A549 (cell line): ENCODE measurements at regions not wholly inside any gene's neighbourhood (a gene's known extent, or its start where the extent isn't known, plus 50 kb on each side); places are given as distances from the start of the nearest gene placed in this dataset.

ENCODE experiments used
- ATAC-seq, 2 experiments: fragments of 200-7000 bp in 1 of 2; fragments of >200 bp in 1 of 2; cut with Nextera tagmentation in 1 of 2; cut with Tn5 transposase in 1 of 2; 3 replicates each; pipeline versions ENCODE4 v1.8.0 to v1.9.1; 2018 to 2020; ENCODE audit warnings: mild to moderate bottlenecking in 1 of 2, moderate library complexity in 1 of 2
- CTCF ChIA-PET: fragments of 300-600 bp; sonication (Branson Sonifier 250); formaldehyde crosslinking; extraction: SDS; loops from one replicate; lab custom pipeline; 2021; ENCODE audit warnings: antibody characterized with exemption, inconsistent platforms; lab: Yijun Ruan, JAX
- POLR2A ChIA-PET: fragments of 350-600 bp; formaldehyde crosslinking; extraction: SDS; loops from one replicate; lab custom pipeline; 2021; ENCODE audit warnings: antibody characterized with exemption, inconsistent platforms; lab: Yijun Ruan, JAX
- DNase-seq, 2 experiments: peaks; one replicate each; pipeline versions ENCODE4 v3.0.0 to v3.0.0-alpha.2; 2011 to 2016; ENCODE audit warnings: low read depth in 1 of 2, low spot score in 1 of 2
- FAIRE-seq: peaks from 2 replicates; lab custom pipeline; 2011; peaks lifted over from hg19 to GRCh38; lab: Jason Lieb, UNC
- H3K27ac ChIP-seq, 2 experiments: fragments of >200 bp; sonication (Bioruptor Twin); formaldehyde crosslinking; 3 replicates each; pipeline ENCODE4 v1.5.1; 2016 to 2017
- H3K4me1 ChIP-seq: fragments of >200 bp; sonication (Bioruptor Twin); formaldehyde crosslinking; 3 replicates; pipeline ENCODE4 v1.6.1; 2016
- H3K4me2 ChIP-seq: fragments of >200 bp; sonication (Bioruptor Twin); formaldehyde crosslinking; 3 replicates; pipeline ENCODE4 v1.6.1; 2016
- H3K4me3 ChIP-seq: fragments of >200 bp; sonication (Bioruptor Twin); formaldehyde crosslinking; 3 replicates; pipeline ENCODE4 v1.5.1; 2016
- H3K9me3 ChIP-seq: fragments of >200 bp; sonication (Bioruptor Twin); formaldehyde crosslinking; 3 replicates; pipeline ENCODE4 v1.6.1; 2016
- CBX8 ChIP-seq: fragments of 200-600 bp; sonication (generic); IDR thresholded peaks from 2 replicates; pipeline ENCODE4 v1.6.1; 2016
- CEBPB ChIP-seq, 2 experiments: fragments of >200 bp in 1 of 2; sonication (Bioruptor Twin) in 1 of 2; formaldehyde crosslinking in 1 of 2; IDR thresholded peaks; 2 replicates each; pipeline ENCODE4 v1.6.1; 2012 to 2016
- CHD2 ChIP-seq: fragments of 150-350 bp; IDR thresholded peaks from 2 replicates; pipeline ENCODE4 v1.6.1; 2014; ENCODE audit warnings: low read length; ENCODE audit not compliant: partially characterized antibody
- CHD4 ChIP-seq: fragments of 200-600 bp; sonication (generic); IDR thresholded peaks from 2 replicates; pipeline ENCODE4 v1.6.1; 2016; ENCODE audit warnings: antibody characterized with exemption, mild to moderate bottlenecking, borderline replicate concordance
- EHMT2 ChIP-seq: fragments of 200-600 bp; sonication (generic); IDR thresholded peaks from 2 replicates; pipeline ENCODE4 v1.6.1; 2016; ENCODE audit warnings: antibody characterized with exemption, low read depth, mild to moderate bottlenecking, moderate library complexity
- EP300 ChIP-seq, 2 experiments: fragments of >200 bp; sonication (Bioruptor Twin); formaldehyde crosslinking; IDR thresholded peaks; 2 replicates in 1 of 2; 3 replicates in 1 of 2; pipeline ENCODE4 v1.6.1; 2016 to 2017
- FOSL2 ChIP-seq, 2 experiments: fragments of 450-650 bp in 1 of 2; fragments of >200 bp in 1 of 2; sonication (Bioruptor Twin) in 1 of 2; formaldehyde crosslinking; IDR thresholded peaks; 2 replicates each; pipeline versions ENCODE4 v1.5.0 to v1.6.1; 2016 to 2020; ENCODE audit warnings: mild to moderate bottlenecking in 1 of 2, moderate library complexity in 1 of 2
- GATA3 ChIP-seq: IDR thresholded peaks from 2 replicates; pipeline ENCODE4 v1.6.1; 2012; ENCODE audit warnings: borderline replicate concordance
- HDAC2 ChIP-seq: fragments of 200-600 bp; sonication (generic); IDR thresholded peaks from 2 replicates; pipeline ENCODE4 v1.6.1; 2016
- HOXB5 ChIP-seq: fragments of 250-450 bp; sonication (Bioruptor Pico); IDR thresholded peaks from 2 replicates; pipeline ENCODE4 v1.5.0; 2020; ENCODE audit warnings: mild to moderate bottlenecking, moderate library complexity
- JUN ChIP-seq, 2 experiments: fragments of >200 bp; sonication (Bioruptor Twin); formaldehyde crosslinking; IDR thresholded peaks; 2 replicates in 1 of 2; 3 replicates in 1 of 2; pipeline ENCODE4 v1.6.1; 2016 to 2017
- KDM5A ChIP-seq: fragments of 200-600 bp; sonication (generic); IDR thresholded peaks from 2 replicates; pipeline ENCODE4 v1.6.1; 2016; ENCODE audit warnings: antibody characterized with exemption, mild to moderate bottlenecking
- MAFK ChIP-seq: fragments of 450-650 bp; IDR thresholded peaks from 2 replicates; pipeline ENCODE4 v1.6.1; 2014; ENCODE audit not compliant: partially characterized antibody
- MAZ ChIP-seq: fragments of 150-350 bp; IDR thresholded peaks from 2 replicates; pipeline ENCODE4 v1.6.1; 2014; ENCODE audit warnings: antibody characterized with exemption, low read depth, low read length, borderline replicate concordance
- NFE2L2 ChIP-seq: fragments of 150-350 bp; conservative IDR thresholded peaks from 2 replicates; pipeline ENCODE4 v1.6.1; 2014; ENCODE audit warnings: low read length
- RCOR1 ChIP-seq: fragments of 150-350 bp; IDR thresholded peaks from 2 replicates; pipeline ENCODE4 v1.6.1; 2014; ENCODE audit warnings: antibody characterized with exemption, low read length, low read depth
- SREBF2 ChIP-seq: fragments of 450-650 bp; IDR thresholded peaks from 2 replicates; pipeline ENCODE4 v1.6.1; 2014; ENCODE audit warnings: mild to moderate bottlenecking, moderate library complexity
- TFCP2L1 ChIP-seq: fragments of 250-450 bp; sonication (Bioruptor Pico); IDR thresholded peaks from 2 replicates; pipeline ENCODE4 v1.5.0; 2021; ENCODE audit warnings: mild to moderate bottlenecking
- TP53 ChIP-seq: fragments of 250-450 bp; sonication (Bioruptor Pico); IDR thresholded peaks from 2 replicates; pipeline ENCODE4 v1.5.0; 2021; ENCODE audit warnings: mild to moderate bottlenecking, moderate library complexity
- ZFP36 ChIP-seq: fragments of 450-650 bp; IDR thresholded peaks from 2 replicates; pipeline ENCODE4 v1.6.1; 2014; ENCODE audit warnings: borderline replicate concordance; ENCODE audit not compliant: partially characterized antibody
- ZNF302 ChIP-seq: fragments of 250-450 bp; sonication (Bioruptor Pico); IDR thresholded peaks from 2 replicates; pipeline ENCODE4 v1.9.0; 2021; ENCODE audit warnings: inconsistent platforms, mild to moderate bottlenecking, moderate library complexity
- WGBS: methylation state at CpG from one replicate; pipeline ENCODE4 v1.1.6; 2017; ENCODE audit errors: missing lambda C conversion rate; 5-methylcytosine and 5-hydroxymethylcytosine counted together
- TF ChIP-seq, protein P1 (sequence below): fragments of >200 bp; sonication (Bioruptor Twin); formaldehyde crosslinking; IDR thresholded peaks from 2 replicates; pipeline ENCODE4 v1.6.1; 2016
- TF ChIP-seq, protein P2 (sequence below): fragments of 150-350 bp; IDR thresholded peaks from 2 replicates; pipeline ENCODE4 v1.6.1; 2014; ENCODE audit warnings: low read depth, mild to moderate bottlenecking, low read length
- TF ChIP-seq, protein P3 (sequence below): fragments of >200 bp; sonication (Bioruptor Twin); formaldehyde crosslinking; IDR thresholded peaks from 3 replicates; pipeline ENCODE4 v1.5.1; 2016

DNA sequence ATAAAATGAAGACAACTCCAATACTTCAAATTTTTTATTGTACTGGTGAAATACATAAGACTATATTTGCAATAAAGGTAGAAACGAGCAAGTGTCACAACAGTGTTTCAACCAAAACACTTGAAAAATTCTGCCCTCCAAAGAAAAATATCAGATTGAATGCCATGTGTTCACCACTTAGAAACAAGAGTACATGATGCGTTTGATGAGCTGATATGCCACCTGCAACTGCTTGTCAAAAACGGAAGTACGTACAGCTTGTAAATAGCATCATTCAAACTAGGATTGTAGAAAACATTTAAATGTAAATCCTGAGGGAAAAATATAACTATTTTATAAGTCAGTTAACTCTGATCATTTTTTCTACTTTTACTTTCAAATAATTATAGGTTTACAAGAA lies 276.1 kb downstream of the ANTXR2 start:
- 27% methylated on average over 4 of the region's 4 CpGs for WGBS
- CTCF ChIA-PET: no interaction called here
- POLR2A ChIA-PET: no interaction called here

DNA sequence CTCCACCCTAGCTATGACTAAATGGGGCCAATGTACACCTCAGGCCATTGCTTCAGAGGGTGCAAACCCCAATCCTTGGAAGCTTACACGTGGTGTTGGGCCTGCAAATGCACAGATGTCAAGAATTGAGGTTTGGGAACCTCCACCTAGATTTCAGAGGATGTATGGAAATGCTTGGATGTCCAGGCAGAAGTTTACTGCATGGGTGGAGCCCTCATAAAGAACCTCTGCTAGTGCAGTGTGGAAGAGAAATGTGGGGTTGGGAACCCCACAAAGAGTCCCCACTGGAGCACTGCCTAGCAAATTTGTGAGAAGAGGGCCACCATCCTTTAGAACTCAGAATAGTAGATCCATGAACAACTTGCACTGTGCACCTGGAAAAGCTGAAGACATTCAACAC lies 284.1 kb downstream of the ANTXR2 start:
- ATAC-seq (no peak), FAIRE-seq (no peak)

More for the DNA sequence above, 276.1 kb downstream of the ANTXR2 start:
- no peak for TF ChIP-seq EP300 (IDR thresholded peaks at IDR 0.05)
- no peak for TF ChIP-seq JUN (IDR thresholded peaks at IDR 0.05)
- TF ChIP-seq, protein P1, sequence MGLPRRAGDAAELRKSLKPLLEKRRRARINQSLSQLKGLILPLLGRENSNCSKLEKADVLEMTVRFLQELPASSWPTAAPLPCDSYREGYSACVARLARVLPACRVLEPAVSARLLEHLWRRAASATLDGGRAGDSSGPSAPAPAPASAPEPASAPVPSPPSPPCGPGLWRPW: no peak
- TF ChIP-seq, protein P2, sequence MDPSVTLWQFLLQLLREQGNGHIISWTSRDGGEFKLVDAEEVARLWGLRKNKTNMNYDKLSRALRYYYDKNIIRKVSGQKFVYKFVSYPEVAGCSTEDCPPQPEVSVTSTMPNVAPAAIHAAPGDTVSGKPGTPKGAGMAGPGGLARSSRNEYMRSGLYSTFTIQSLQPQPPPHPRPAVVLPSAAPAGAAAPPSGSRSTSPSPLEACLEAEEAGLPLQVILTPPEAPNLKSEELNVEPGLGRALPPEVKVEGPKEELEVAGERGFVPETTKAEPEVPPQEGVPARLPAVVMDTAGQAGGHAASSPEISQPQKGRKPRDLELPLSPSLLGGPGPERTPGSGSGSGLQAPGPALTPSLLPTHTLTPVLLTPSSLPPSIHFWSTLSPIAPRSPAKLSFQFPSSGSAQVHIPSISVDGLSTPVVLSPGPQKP: no peak
- TF ChIP-seq HOXB5 (CRISPR knock-in tag): no peak
- no peak for TF ChIP-seq SREBF2
- no peak for TF ChIP-seq CHD4
- TF ChIP-seq HDAC2: no peak
- TF ChIP-seq ZNF302: no peak
- no peak for TF ChIP-seq EHMT2
- TF ChIP-seq CEBPB (IDR thresholded peaks at IDR 0.05): no peak
- H3K9me3 ChIP-seq: no peaks in the 10 kb centered on the region
- H3K4me3 ChIP-seq: no peak overlapping the region
- FAIRE-seq (no peak), DNase-seq (no peak), ATAC-seq (no peak)
- no peak overlapping the region for H3K27ac ChIP-seq
- H3K4me1 ChIP-seq: no peaks in the 10 kb centered on the region
- no peak overlapping the region for H3K4me2 ChIP-seq

DNA sequence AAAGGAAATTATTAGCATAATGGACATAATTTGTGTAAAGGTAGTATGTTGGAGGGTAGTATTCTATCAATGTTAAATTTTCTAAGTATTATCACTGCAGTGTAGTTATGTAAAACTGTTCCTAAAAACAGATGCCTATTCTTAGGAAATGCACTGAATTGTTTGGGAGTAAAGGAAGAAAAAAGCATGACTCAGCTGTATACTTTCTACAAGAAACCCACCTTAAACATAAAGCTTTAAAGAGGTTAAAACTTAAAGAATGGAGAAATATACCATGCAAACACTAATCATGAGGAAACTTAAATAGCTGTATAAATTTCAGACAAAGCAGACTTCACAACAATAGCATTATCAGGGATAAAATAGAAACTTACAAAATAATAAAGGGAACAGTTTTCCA lies 292.9 kb downstream of the ANTXR2 start:
- ChIA-PET POLR2A (no interaction called here), CTCF (no interaction called here)
- DNase-seq (no peak), ATAC-seq (no peak), FAIRE-seq (no peak)
- no peak overlapping the region for H3K27ac ChIP-seq
- no peaks in the 10 kb centered on the region for H3K4me1 ChIP-seq
- H3K4me2 ChIP-seq: no peak overlapping the region
- no peak overlapping the region for H3K4me3 ChIP-seq
- no peaks in the 10 kb centered on the region for H3K9me3 ChIP-seq
- TF ChIP-seq KDM5A (no peak), TFCP2L1 (CRISPR knock-in tag) (no peak), TP53 (CRISPR knock-in tag) (no peak), FOSL2 (IDR thresholded peaks at IDR 0.05) (no peak), FOSL2 (CRISPR knock-in tag; IDR thresholded peaks at IDR 0.05) (no peak), MAFK (peak; percentile 12)

More for the DNA sequence above, 284.1 kb downstream of the ANTXR2 start:
- Histone ChIP-seq H3K4me1 (no peaks in the 10 kb centered on the region), H3K4me3 (no peak overlapping the region), H3K4me2 (no peak overlapping the region), H3K27ac (no peak overlapping the region)
- CTCF ChIA-PET: no interaction called here
- no peak for TF ChIP-seq CHD2
- TF ChIP-seq MAZ: no peak
- TF ChIP-seq, protein P3, sequence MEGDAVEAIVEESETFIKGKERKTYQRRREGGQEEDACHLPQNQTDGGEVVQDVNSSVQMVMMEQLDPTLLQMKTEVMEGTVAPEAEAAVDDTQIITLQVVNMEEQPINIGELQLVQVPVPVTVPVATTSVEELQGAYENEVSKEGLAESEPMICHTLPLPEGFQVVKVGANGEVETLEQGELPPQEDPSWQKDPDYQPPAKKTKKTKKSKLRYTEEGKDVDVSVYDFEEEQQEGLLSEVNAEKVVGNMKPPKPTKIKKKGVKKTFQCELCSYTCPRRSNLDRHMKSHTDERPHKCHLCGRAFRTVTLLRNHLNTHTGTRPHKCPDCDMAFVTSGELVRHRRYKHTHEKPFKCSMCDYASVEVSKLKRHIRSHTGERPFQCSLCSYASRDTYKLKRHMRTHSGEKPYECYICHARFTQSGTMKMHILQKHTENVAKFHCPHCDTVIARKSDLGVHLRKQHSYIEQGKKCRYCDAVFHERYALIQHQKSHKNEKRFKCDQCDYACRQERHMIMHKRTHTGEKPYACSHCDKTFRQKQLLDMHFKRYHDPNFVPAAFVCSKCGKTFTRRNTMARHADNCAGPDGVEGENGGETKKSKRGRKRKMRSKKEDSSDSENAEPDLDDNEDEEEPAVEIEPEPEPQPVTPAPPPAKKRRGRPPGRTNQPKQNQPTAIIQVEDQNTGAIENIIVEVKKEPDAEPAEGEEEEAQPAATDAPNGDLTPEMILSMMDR: no peak
- TF ChIP-seq, protein P1: no peak
- no peak for TF ChIP-seq ZFP36
- TF ChIP-seq MAFK: no peak
- no peak for TF ChIP-seq GATA3
- no peak for TF ChIP-seq NFE2L2
- no peak for TF ChIP-seq CBX8
- TF ChIP-seq RCOR1: no peak
- TF ChIP-seq, all 56 proteins: peak for 0
- POLR2A ChIA-PET: no interaction called here
- no peaks in the 10 kb centered on the region for H3K9me3 ChIP-seq
- no peak for DNase-seq
- whole genome bisulfite sequencing: 0% methylated on average over 1 of the region's 1 CpG
